Left renal pelvis (tissue), 4 donors: ENCODE measurements at regions not wholly inside any gene's neighbourhood (a gene's known extent, or its start where the extent isn't known, plus 50 kb on each side); places are given as distances from the start of the nearest gene placed in this dataset.
"Not testable (repeated sequence)": the region's sequence is repeated elsewhere in the genome, so short reads cannot be mapped to it uniquely, and the experiment has no call there.

Experiments used
- DNase-seq, 4 donors: peaks; one replicate each; pipeline ENCODE4 v3.0.0-alpha.2; 2013; ENCODE audit warnings: low read depth in 4 of 4, low spot score in 3 of 4

DNA sequence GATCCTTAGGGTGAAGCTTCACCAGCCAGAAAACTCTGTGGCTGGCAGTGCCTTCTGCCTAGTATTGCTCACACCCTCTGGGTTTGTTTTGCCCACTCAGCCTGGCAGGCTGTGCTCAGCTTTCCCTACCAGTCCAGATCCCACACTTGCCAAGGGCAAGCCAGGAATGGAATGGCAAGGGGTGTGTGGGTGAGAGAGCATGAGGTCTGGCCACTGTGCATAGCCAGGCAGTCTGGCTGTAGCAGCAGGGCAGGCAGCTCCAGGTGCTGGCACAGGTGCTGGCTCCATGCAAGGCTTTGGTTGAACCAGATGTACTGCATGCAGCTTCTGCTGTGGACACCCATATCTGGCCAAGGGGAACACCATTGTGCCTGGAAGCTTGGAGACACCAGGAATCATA, 1720.3 kb downstream of the HACE1 start:
- no peak for DNase-seq

DNA sequence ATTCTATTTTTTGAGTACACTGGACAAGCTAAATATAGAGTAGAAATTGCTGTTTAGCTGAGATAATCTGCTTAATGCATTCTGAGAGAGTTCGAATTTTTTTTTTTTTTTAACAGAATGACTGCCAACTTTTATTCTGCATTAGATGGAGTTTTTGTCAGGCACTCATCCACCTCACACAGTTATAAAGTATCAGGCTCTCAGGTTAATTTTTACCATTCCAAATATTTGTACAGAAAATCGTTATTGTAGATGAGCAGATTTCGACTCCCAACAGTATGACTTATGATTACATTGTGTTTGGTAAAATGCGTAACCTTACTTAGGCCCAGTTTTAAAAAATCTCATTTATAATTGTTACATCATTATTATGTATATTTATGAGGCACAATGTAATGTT, 1731.0 kb downstream of the GRIK2 start:
- DNase-seq, result no peak

DNA sequence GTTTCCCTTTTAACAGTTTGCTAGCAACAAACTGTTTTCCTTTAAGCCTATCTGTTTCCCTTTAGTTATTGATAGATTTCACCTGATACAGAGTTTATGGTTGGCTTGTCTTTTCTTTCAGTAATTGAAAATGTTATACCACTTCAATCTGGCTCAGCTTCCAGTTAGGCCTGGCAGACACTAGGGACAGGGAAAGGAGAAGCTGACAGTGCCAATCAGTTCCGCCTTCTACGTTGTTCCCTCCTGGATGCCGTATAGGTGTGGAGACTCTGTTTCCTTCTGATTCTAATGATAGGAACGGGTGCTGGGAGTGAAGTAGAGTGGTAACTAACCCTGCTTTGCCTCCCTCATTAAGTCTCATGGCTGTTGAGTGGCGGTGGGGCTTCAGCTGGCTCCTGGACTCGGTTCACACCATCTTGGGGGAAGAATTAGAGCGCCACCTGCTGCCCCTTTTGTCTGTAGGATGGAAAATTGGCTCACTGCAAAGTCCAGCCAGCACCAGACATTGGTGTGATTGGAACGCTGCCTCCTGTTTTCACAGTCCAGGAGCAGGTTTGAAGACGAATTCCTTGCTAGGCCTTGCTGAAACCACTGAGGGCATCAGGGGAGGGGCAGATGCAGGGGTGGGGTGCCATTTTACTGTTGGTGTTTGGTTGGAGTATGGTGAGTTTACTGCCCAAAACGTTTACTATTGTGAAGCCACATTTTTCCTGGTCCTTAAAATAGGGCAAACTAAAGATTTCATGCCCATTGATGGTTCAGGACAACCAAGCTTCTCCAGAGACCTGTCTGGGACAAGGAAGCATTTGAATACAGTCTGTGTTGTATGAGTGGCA, 1729.5 kb downstream of the GRIK2 start:
- peak; percentile 31 to 70 (median 66) for DNase-seq

DNA sequence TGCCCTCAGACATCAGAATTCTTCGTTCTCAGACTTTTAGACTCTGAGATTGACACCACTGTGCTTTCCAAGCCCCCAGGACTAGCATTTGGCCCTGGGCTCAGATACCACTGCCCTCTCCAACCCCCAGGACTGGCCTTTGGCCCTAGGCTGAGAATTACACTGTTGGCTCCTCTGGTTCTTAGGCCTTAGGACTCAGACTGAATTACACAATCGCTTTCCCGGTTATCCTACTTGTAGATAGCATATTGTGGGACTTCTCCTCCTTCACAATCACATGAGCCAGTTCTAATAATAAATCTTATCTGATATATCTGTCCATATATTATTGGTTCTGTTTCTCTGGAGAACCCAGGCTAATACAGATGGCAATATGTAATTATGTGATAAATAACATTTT, 1725.5 kb downstream of the GRIK2 start:
- no peak for DNase-seq

DNA sequence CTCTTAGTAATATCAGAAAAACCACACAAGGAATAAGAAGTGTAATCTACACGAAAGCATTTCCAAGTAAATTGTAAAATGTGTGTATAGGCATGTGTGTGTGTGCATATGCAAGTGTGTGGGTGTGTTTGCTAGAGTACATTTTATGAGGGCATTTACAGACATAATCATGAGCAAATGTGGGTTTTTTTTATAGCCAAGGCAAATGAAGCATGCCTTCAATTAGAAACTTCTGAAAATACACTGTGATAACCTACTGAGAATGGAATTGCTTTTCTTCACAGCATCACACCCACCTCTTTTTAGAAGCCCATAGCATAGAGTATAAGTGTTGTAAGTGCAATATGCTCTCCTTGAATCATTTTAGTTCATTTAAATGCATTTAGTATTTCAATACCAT, 1721.1 kb downstream of the GRIK2 start:
- DNase-seq, result no peak

DNA sequence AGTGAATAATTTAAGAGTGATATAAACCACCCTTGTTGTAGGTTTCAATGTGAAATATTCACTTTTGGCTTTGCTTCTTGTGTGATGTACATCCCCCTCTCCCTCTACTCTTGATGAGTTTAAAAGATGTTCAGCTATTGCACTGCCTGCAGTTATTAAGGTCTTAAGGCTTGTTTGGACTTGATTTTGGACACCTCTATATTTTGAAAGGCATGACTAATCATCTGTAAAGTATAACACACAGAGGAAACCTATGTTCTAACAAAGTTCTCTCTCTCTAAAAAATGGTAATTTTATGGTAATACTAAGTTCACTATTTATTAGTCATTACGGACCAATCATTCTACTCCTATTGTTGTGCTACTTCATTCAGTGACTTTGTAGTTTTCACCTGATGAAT, 1719.9 kb downstream of the GRIK2 start:
- DNase-seq, result no peak

DNA sequence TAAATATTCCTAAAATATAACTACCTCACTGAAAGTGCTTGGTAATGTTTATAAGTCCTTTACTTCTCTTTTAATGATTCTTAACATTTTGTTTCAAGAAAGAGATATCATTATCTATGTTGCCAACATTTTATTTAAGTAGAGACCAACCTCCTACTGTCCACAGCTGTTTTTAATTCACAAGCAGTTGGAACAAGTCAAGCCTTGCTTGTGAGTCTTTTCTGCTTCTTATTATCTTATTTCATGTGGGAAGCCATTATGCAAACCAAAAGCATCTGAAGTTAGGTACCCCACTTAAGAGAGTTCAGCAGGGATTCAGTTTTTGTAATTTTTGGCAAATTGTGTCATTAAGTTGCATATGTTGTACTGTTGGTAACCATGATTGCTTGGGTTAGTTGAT, 1714.5 kb downstream of the GRIK2 start:
- DNase-seq, result no peak

DNA sequence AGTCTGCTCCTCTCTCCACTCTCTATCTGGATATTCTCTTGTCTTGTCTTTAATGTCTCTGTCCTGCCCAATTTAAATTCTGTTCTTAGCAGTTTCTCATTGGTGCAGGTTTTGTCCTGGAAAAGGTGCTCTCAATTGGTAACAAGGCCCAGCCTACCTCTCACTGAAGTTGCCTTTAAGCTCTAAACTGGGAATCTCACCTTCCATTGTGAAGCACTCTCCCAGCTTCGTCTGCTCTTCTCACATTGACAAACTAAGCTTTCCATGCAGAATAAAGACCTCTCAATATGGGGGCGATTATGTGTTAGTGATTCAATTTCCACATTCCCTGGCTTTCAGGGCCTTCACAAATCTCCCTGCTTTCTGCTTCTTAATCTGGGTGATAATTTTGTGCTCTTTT, 1712.2 kb downstream of the GRIK2 start:
- DNase-seq, result no peak

DNA sequence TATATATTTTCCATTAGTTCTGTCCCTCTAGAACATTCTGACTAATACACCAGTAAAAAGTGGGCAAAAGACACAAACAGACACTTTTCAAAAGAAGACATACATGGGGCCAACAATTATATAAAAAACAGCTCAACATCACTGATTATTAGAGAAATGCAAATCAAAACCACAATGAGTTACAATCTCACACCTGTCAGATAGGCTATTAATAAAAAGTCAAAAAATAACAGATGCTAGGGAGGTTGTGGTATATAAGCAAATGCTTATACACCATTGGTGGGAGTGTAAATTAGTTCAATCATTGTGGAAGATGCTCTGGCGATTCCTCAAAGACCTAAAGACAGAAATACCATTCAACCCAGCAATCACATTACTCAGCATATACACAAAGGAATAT, 1707.8 kb downstream of the GRIK2 start:
- DNase-seq, result no peak

DNA sequence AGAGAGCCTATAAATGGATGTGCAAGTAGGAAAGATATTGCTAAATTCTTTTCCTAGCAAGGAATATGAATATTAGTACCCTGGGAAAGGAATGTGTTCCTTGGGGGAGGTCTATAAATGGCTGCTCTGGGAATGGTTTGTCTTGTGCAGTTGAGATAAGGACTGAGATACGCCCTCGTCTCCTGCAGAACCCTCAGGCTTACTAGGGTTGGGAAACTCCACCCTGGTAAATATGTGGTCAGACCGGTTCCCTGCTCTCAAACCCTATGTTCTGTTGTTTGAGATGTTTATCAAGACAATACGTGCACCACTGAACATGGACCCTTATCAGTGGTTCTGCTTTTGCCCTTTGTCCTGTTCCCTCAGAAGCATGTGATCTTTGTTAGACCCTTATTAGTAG, 1698.9 kb downstream of the GRIK2 start:
- not testable (repeated sequence) for DNase-seq

DNA sequence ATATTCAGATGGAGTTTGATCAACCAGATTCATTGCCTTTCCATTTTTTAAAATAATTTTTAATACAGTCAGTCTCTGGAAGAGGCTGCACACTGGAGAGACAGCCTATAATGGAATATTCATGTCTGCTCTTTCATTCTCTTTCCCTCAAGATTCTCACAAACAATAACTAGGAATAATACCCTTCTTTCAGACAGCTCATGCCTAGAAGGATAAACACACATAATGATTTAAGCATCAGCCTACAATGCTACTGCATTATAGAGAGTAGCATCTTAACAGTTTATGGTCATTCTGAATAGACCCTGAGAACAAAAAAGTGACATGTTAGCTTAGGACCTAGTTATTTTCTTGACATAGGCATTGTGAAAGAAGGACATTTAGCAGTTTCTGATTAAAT, 1692.3 kb downstream of the GRIK2 start:
- DNase-seq, result no peak

DNA sequence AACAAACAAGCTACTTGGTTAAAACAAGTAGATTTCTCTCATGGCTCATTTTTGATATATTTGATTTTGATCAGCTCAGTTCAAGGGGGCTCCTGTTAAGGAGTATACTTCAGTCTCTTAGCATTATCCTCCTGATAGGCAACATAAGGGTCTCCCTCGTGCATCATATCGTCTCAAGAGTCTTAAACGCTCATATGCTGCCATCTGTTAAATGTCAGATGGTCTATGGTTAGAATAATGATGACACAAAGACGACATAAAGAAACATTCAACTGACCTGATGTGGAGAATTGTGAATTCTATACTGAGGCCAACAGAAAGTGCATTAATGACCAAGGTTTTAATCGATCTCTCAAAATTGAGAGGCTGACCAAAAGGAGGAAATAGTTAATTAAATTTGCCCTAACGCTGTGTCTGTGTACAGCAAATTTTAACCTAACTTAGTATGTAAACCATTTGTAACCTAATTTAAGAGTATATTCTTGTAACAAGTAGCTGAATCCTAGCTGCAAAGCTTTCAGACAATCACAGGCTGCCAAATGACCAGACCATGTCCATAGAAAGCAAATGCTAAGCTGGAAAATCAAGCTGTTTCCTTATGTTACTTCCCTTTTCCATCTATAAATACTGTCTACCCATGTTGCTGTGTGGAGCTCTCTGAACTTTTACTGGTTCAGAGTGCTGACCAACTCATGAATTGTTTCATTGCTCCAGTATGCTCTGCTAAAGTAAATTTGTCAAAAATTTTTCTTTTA, 1688.5 kb downstream of the GRIK2 start:
- DNase-seq, result no peak

DNA sequence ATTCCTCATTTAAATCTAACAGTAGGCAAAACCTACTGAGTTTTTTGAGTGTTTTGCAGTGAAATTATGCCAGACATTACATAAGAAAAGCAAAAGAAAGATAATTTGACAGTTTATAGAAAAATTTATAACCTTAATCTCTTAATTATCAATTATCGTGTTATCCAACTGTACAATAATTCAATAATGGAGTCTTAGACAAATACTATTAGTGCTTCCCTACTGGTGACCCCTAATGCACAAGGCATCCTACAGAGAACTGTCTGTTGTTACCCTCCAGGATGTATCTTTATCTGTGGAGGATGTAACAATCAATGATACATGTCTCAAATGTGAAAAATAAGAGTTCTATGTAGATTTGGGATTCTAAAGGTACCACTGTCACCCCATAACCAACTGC, 1687.6 kb downstream of the GRIK2 start:
- DNase-seq, result no peak

DNA sequence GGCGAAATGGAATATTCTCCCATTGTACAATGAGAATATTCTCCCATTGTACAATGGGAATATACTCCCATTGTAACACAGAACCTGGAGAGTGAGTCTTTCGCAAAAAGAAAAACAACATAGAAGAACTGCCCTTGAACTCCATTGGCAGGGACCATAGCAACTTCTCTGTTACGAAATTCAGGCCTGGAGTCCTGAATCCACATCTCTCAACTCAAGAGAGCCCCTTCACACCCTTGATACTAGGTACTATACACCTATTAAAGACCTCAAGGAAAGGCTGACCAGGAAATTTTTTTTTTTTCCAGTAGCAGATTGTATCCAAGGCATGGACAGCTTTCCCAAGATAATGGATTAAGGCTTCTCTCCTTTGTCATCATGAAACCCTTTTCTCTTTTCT, 1687.0 kb downstream of the GRIK2 start:
- no peak for DNase-seq

DNA sequence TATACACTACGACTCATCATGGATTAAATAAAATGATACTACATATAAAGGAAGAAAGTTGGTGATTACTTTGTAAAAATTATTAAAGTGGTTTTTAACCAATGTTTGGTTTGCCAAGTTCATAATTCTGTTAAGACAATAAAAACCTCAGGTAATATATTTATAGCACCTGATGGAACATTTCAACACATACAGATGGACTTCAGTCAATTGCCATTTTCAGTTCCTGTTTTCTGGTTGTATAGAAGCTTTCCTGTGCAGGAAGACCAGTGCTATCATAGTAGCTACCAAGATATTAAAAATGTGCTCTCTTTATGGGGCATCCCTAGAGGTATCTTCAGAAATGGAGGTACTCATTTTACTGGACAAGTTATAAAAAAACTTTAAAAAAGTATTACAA, 1686.4 kb downstream of the GRIK2 start:
- no peak for DNase-seq

DNA sequence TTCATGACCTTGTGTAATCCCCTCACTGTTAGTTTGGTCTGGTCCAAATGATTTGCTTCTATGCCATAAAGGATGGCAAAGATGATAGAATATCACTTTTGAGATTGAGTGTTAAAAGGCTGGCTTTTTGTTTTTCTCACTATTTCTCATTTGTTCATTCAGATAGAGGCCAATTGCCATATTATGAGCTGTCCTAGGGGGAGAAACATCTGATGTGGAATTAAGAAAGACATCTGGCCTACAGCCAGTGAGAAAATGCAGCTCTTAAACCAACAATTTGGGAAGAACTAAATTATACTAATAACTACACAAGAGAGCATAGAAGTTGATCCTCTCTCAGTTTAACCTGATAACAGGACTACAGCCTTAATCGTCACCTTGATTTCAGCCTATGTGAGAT, 1668.6 kb downstream of the GRIK2 start:
- DNase-seq, result no peak

DNA sequence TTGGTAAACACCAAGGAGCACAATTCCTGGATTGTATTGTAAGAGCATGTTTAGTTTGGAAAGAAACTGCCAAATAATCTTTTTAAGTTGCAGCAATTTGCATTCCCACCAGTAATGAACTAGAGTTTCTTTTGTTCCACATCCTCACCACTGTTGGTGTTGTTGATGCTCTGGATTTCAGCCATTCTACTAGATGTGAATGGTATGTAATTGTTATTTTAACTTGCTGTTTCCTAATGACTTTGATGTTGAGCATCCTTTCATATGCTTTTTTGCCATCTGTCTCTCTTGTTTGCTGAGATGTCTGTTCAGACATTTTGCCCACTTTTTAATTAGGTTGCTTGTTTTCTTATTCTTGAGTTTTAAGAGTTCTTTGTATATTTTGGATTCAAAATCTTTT, 1654.1 kb downstream of the GRIK2 start:
- DNase-seq, result no peak

DNA sequence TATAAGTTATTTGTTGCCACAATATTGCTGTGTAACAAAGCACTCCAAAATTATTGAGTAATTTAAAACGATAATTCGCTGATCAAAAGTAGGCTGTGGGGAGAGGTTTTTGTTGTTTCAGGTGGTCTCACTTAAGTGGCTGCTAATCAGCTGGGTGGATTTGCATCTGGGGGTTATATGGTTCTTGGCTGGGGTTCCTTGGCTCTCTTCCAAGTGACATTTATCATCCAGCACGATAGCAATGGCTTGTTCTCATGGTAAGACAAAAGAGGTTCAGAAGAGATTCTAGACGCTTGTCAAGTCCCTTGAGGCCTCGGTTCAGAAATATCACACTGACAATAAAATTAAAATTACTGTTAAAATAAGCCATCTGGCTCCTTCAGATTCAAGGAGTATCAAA, 1648.8 kb downstream of the GRIK2 start:
- DNase-seq, result no peak

DNA sequence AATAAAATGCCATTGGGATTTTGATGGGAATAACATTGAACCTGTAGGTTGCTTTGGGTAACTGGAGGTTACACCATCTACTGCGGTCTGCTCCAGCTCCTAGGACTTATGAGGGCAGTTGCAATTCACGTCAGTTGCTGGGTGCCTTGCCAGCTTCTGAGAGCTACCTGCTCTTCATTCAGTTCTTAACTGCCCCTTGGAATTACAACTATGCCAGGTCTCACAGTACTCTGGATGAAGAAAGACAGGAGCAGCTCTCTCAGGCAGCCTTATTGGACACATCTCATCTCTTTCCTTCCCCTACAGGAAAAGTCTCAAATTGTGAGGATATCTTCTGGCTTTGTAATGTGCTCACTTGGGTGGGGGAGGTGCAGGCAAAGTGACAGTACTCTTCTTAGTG, 1643.3 kb downstream of the GRIK2 start:
- no peak for DNase-seq

DNA sequence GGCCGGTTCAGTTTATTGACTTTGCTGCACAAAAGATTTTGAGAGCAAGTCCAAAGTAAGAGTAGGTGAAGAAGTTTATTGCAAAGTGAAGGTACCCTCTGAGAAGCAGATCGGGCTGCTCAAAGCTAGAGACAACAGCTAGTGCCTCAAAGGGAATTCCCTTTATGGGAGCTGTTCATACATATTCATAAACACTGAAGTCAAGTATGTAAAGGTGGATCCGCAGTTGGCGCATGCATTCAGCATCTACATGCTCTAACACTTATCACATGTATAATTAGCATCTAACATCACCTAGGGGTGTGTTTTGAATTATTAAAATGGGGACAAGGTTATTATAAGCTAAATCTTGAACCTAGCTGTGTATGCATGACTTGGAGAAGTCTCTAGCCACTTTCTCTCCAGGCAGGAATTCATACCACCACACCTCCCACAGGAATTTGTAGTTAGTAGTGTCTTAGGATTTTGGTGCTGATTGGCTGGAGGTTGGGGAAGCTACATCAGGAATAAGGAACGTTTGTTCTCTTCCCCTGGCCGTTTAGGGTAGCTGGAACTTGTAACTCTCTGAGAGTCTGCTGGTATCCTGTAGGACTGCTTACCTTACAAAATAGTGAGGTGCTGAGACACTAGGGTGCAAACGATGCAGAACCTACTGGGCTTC, 1633.9 kb downstream of the GRIK2 start:
- DNase-seq, result no peak

DNA sequence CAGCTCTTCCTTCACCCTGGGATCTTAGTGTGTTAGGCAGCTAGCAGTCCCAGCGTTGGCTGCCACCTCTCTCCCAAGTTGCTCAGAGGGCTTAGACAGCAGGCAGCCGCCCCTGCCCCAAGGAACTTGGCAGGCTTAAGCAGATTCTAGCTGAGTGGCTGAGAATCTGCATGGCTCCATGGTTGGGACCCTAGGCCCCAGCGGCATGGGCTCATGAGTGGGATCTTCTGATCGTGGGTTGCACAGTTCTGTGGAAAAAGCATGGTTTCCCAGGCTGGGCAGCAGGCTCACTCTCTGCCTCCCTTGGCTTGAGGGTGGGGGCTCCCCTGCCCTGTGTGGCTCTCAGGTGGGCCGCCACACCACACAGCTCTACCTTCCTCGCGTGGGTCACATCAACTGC, 1624.9 kb downstream of the GRIK2 start:
- no peak for DNase-seq

DNA sequence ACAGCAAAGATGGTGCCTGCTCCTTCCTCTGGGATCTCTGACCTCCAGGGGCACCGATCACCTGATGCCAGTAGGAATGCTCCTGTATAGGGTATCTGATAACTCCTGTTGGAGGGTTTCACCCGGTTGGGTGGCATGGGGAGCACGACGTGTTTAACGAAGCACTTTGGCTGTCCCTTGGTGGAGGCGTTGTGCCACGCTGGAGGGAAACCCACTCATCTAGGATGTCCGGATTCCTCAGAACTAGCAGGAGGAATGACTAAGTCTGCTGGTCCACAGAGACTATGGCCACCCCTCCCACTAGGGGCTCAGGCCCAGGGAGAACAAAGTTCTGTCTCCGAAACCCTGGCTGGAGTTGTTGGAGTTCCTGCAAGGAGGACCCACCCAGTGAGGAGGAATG, 1624.4 kb downstream of the GRIK2 start:
- no peak for DNase-seq
